Thyroid gland (tissue), 4 donors: ENCODE measurements at regions not wholly inside any gene's neighbourhood (a gene's known extent, or its start where the extent isn't known, plus 50 kb on each side); places are given as distances from the start of the nearest gene placed in this dataset.

Experiments
- CTCF ChIP-seq, 6 experiments: fragments of 200-600 bp in 3 of 6; fragments of 450-650 bp in 3 of 6; sonication (generic) in 3 of 6; IDR thresholded peaks; one replicate each; pipeline ENCODE4 v1.5.1; 2016 to 2019; ENCODE audit warnings: antibody characterized with exemption in 6 of 6, mild to moderate bottlenecking in 2 of 6, inconsistent platforms in 1 of 6, moderate library complexity in 1 of 6
- POLR2A ChIP-seq, 2 donors: fragments of 450-650 bp; IDR thresholded peaks; one replicate each; pipeline ENCODE4 v1.6.1; 2017; ENCODE audit warnings: antibody characterized with exemption in 2 of 2, mild to moderate bottlenecking in 2 of 2, moderate library complexity in 1 of 2

GRCh38 chr15:62942428-62942827 lies 100.1 kb upstream of the TPM1 start:
- TF ChIP-seq CTCF (IDR thresholded peaks at IDR 0.05) (no peak), POLR2A (IDR thresholded peaks at IDR 0.05) (no peak)
